Stimulated activated naive CD8-positive, alpha-beta T cell treated with anti-CD3 and anti-CD28 coated beads, Interleukin-15, Interleukin-2, amounts not matched to agents 100 U/mL and 50 U/mL, for 24 hours (primary cell): ENCODE measurements at regions not wholly inside any gene's neighbourhood (a gene's known extent, or its start where the extent isn't known, plus 50 kb on each side); places are given as distances from the start of the nearest gene placed in this dataset.
"Not testable (repeated sequence)": the region's sequence is repeated elsewhere in the genome, so short reads cannot be mapped to it uniquely, and the experiment has no call there.

Experiments used
- ATAC-seq: fragments of 150-1000 bp; cut with Tn5 transposase; one replicate; pipeline ENCODE4 v1.10.0; 2021
- DNase-seq: peaks from one replicate; pipeline ENCODE4 v3.0.0; 2021

- no peak for ATAC-seq
- DNase-seq: no peak
Measured at GRCh38 chr7:152905949-152906348, 146.4 kb downstream of the ACTR3B start.

- DNase-seq (no peak), ATAC-seq (no peak)
Measured at GRCh38 chr7:152907042-152907761, 147.7 kb downstream of the ACTR3B start.

GRCh38 chr7:152909280-152909679 is 149.7 kb downstream of the ACTR3B start:
- DNase-seq (no peak), ATAC-seq (no peak)

- ATAC-seq: no peak
- no peak for DNase-seq
Measured at GRCh38 chr7:152909683-152910544, 150.4 kb downstream of the ACTR3B start.

DNA sequence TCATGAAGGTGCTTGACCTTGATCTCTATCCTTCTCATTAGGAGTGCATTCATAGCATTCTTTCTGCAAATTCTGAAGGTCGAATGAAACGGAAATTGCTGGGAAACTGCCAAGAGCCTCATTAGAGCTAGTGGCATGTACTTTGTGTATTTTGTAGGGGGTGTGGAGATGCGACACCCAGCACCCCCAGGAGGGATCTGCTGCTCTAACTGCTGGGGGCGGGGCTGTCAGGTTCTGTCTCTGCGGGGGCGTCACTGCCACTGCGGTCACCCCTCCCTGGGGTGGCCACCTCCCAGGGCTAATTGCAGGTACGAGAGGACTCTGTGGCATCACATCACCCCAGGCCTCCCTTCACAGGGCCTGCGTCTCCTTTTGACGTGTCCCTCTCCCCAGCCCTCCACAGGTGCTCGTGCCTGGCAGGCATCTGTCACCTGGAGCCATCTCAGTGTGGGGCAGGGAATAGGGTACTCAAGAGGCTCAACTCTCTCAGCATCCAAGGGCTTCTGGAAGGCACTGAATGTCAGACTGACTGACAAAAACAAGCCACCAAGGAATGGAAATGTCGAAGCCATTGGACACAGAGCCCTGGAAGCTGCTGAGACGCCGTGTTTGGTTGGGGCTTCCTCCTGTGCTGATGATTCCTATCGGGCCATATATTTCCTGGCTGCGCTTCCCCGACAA is 151.1 kb downstream of the ACTR3B start:
- DNase-seq: no peak
- no peak for ATAC-seq

GRCh38 chr7:152911226-152911560 is 151.6 kb downstream of the ACTR3B start:
- no peak for ATAC-seq
- no peak for DNase-seq

DNA sequence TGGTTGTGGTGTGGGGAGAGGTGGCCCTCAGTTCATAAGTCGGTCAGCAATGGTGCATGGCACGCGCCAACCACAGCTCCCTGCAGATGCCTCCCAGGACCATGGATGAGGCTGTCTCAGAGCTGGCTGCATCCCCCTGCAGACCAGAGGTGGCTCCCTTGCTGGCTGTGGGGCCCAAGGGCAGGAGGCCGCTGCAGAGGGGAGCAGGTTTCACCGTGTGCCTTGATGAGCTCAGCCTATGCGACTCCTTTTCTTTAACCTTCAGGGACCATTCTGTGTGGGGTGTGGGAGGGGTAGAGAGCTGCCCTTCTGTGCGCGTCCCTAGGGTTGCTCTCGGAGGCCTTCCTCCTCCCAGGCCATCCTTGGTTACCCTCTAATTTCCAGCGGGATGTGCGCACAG is 152.4 kb downstream of the ACTR3B start:
- no peak for DNase-seq
- no peak for ATAC-seq

DNA sequence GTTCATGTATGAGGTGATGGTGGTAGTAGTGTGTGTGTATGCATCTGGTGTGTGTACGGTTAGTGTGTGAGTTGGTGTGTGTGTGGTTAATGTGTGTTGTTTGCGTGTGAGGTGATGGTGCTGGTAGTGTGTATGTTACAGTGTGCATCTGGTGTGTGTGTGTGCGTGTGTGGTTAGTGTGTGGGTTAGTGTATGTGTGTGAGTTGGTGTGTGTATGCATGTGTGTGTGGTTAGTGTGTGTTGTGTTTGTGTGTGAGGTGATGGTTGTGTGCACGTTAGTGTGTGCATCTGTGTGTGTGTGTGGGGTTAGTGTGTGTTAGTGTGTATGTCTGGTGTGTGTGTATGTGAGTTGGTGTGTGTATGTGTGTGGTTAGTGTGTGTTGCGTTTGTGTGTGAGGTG is 153.0 kb downstream of the ACTR3B start:
- no peak for ATAC-seq
- DNase-seq: no peak

- DNase-seq (no peak), ATAC-seq (no peak)
Measured at GRCh38 chr7:152913492-152913891, 153.9 kb downstream of the ACTR3B start.

GRCh38 chr7:152914014-152914844 is 154.7 kb downstream of the ACTR3B start:
- DNase-seq (no peak), ATAC-seq (no peak)

DNA sequence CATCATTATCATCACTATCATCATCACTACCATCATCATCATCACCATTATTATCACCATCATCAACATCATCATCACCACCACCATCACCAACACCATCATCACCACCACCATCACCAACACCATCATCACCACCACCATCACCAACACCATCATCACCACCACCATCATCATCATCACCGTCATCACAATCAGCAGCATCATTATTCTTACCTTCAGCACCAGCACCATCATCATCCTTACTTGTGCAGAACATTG is 155.2 kb downstream of the ACTR3B start:
- DNase-seq, ATAC-seq: not testable (repeated sequence)

- DNase-seq (no peak), ATAC-seq (no peak)
Measured at GRCh38 chr7:152922318-152923081, 162.9 kb downstream of the ACTR3B start.

DNA sequence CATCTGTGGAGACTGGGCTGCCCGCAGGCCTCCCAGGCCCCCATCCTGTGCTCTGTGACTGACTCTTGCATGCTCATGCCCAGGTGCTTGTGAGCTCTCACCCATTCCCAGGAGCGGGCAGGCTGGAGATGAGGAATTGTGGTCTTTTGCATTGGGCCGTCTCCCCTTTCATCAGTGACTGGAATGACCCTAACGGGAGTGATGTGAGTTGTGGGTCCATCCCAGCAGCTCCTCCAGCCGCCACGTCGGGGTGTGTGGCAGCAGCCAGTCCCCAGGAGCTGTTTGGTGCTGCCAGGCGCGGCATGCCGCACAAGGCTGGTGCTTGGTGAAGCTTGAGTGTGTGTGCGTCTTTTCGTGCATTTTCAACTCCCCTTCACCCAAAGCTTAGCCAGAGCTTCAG is 164.2 kb downstream of the ACTR3B start:
- ATAC-seq (no peak), DNase-seq (no peak)

DNA sequence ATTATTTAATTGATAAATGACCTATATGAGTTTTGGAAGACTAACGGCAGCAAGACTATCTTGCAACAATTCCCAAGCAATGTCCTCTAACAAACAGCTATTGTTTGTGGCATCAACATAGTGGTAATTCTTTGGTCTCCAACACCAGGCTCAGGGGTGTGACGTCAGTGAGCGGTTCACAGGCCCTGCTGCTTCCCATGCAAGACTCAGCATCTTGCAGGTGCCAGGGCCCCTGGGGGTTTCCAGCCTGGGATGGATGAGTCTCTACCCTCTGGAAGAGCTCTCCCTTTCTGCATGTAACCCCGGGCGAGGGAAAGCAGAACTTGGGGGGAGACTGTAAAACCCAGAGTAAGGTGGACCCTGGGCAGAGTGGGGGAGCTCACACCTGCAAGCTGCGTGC is 164.7 kb downstream of the ACTR3B start:
- DNase-seq: no peak
- ATAC-seq: no peak

GRCh38 chr7:152924826-152925411 is 165.4 kb downstream of the ACTR3B start:
- no peak for ATAC-seq
- DNase-seq: no peak

- ATAC-seq: peak; percentile 19
Measured at GRCh38 chr7:152925412-152926147, 166.0 kb downstream of the ACTR3B start.

DNA sequence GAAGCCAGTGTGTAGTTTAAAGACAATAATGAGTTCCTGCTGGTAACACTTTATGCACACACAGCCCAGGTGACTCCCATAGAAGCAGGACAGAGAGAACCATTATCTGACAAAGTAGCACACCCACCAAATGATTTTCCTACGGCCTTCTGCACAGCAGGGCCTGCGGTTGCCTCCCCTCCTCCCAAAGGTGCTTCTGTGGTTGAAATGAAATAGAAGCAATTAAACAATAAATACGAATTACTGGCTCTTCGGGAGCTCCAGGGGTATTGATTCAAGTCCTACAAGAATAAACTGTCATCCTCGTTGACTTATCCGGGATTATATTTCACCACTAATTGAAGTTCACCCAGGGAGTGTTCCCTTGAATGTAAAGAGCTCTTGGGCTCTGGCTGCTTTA is 172.1 kb downstream of the ACTR3B start:
- ATAC-seq: no peak

More at GRCh38 chr7:152925412-152926147, 166.0 kb downstream of the ACTR3B start:
- no peak for DNase-seq

GRCh38 chr7:152937282-152937681 is 177.7 kb downstream of the ACTR3B start:
- ATAC-seq (no peak), DNase-seq (no peak)

More for the DNA sequence above, 172.1 kb downstream of the ACTR3B start:
- no peak for DNase-seq

GRCh38 chr7:152946616-152947015 is 187.1 kb downstream of the ACTR3B start:
- not testable (repeated sequence) for DNase-seq, ATAC-seq

- DNase-seq (no peak), ATAC-seq (no peak)
Measured at GRCh38 chr7:152947686-152948085, 188.1 kb downstream of the ACTR3B start.
